Pancreas (tissue), 10 donors: ENCODE measurements at regions not wholly inside any gene's neighbourhood (a gene's known extent, or its start where the extent isn't known, plus 50 kb on each side); places are given as distances from the start of the nearest gene placed in this dataset.

Source experiments
- ATAC-seq, 4 donors: fragments of 200-7000 bp; cut with Tn5 transposase; one replicate each; pipeline versions ENCODE4 v1.8.0 to v1.9.1; 2020; ENCODE audit warnings: mild to moderate bottlenecking in 4 of 4, moderate library complexity in 4 of 4
- DNase-seq, 6 donors: peaks; one replicate each; pipeline ENCODE4 v3.0.0-alpha.2; 2020
- FAIRE-seq: peaks from 2 replicates; lab custom pipeline; 2012; peaks lifted over from hg19 to GRCh38; lab: Jason Lieb, UNC
- H3K27ac ChIP-seq, 4 donors: fragments of 200-600 bp; sonication (generic); 1 replicate in 3 of 4; 2 replicates in 1 of 4; pipeline versions ENCODE4 v1.5.0 to v1.8.0; 2020
- H3K27me3 ChIP-seq, 4 donors: fragments of 200-600 bp; one replicate each; pipeline ENCODE4 v1.8.0; 2021
- H3K36me3 ChIP-seq, 3 donors: fragments of 200-600 bp; sonication (generic) in 1 of 3; one replicate each; pipeline versions ENCODE4 v1.5.0 to v1.8.0; 2020 to 2021
- H3K4me1 ChIP-seq, 3 donors: fragments of 200-600 bp; one replicate each; pipeline ENCODE4 v1.8.0; 2021
- H3K4me3 ChIP-seq, 4 donors: fragments of 200-600 bp; sonication (generic) in 2 of 4; one replicate each; pipeline versions ENCODE4 v1.5.0 to v1.8.0; 2020 to 2021
- H3K9me3 ChIP-seq, 4 donors: fragments of 200-600 bp; one replicate each; pipeline ENCODE4 v1.8.0; 2021
- WGBS, 2 donors: extraction: QIAGEN DNeasy Blood & Tissue Kit; methylation state at CpG; one replicate each; pipeline ENCODE4 v1.1.7; 2013; 5-methylcytosine and 5-hydroxymethylcytosine counted together
- intact Hi-C, 3 donors: fragments of 100-400 bp; cut with DNase I; formaldehyde crosslinking; loops; one replicate each; pipeline versions ENCODE4 v1.11.1 to v1.14.2; 2022
- TF ChIP-seq, protein P1 (sequence below), 4 donors: fragments of 200-600 bp; sonication (generic) in 3 of 4; IDR thresholded peaks; one replicate each; pipeline versions ENCODE4 v1.5.0 to v1.8.0; 2021; ENCODE audit warnings: antibody characterized with exemption in 4 of 4
- donor health status: healthy with polysubstance abuse.
- donor health status: DM: no; HTN: no; CAD: no; lungs with moderate emphysema.
- donor health status: DM: no; HTN: no; CAD: no.
- donor health status: control.
- donor health status: control.
- donor health status: Bipolar disorder and iron deficiency.
- donor health status: DM: yes; HTN: yes; CAD: no.
- donor health status: DM: no; HTN: no; CAD: no.
- donor health status: DM: no; HTN: no; CAD: no.
- donor health status: DM: yes; HTN: yes; CAD: no.

DNA sequence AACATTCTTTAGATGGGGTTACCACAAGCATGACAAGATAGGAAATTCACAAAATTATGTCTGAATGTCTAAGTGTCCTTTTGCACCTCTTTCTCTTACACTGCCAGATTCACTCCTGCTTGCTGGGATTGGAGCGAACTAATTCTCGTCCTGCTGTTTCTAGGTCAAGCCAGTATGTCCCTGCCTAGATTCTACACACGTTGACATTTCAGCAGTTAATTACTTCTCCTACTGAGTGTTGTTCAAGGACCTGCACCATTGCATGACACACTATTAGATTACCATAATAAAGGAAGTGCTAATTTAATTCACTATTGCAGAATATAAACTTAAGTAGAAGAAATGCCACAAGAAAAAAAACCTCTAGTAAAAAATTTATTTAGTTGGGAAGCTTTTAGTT is 1911.7 kb downstream of the PCDH7 start:
- TF ChIP-seq, protein P1, sequence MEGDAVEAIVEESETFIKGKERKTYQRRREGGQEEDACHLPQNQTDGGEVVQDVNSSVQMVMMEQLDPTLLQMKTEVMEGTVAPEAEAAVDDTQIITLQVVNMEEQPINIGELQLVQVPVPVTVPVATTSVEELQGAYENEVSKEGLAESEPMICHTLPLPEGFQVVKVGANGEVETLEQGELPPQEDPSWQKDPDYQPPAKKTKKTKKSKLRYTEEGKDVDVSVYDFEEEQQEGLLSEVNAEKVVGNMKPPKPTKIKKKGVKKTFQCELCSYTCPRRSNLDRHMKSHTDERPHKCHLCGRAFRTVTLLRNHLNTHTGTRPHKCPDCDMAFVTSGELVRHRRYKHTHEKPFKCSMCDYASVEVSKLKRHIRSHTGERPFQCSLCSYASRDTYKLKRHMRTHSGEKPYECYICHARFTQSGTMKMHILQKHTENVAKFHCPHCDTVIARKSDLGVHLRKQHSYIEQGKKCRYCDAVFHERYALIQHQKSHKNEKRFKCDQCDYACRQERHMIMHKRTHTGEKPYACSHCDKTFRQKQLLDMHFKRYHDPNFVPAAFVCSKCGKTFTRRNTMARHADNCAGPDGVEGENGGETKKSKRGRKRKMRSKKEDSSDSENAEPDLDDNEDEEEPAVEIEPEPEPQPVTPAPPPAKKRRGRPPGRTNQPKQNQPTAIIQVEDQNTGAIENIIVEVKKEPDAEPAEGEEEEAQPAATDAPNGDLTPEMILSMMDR (IDR thresholded peaks at IDR 0.05) = no peak
- no peaks in the 10 kb centered on the region for H3K9me3 ChIP-seq
- H3K4me3 ChIP-seq = no peak overlapping the region
- no peaks in the 10 kb centered on the region for H3K27me3 ChIP-seq
- 63 to 64% methylated on average over 3 of the region's 3 CpGs for WGBS, 2 donors
- no peak overlapping the region for H3K27ac ChIP-seq
- intact Hi-C loops = no loop called here
- H3K4me1 ChIP-seq = no peaks in the 10 kb centered on the region
- FAIRE-seq (no peak), DNase-seq (no peak), ATAC-seq (no peak)
- no peaks in the 10 kb centered on the region for H3K36me3 ChIP-seq

DNA sequence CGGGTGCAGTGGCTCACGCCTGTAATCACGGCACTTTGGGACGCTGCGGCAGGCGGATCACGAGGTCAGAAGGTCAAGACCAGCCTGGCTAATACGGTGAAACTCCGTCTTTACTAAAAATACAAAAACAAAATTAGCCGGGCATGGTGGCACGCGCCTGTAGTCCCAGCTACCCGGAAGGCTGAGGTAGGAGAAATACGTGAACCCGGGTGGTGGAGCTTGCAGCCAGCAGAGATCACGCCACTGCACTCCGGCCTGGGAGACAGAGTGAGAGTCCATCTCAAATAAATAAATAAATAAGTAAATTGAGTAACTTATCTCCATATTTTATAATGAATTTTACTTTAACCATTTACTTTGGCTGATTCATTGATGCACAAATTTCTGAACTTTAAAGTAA is 1913.3 kb downstream of the PCDH7 start:
- H3K4me1 ChIP-seq = no peaks in the 10 kb centered on the region
- FAIRE-seq (no peak), DNase-seq (no peak), ATAC-seq (no peak)
- H3K4me3 ChIP-seq = no peak overlapping the region
- 73 to 89% methylated on average over 17 of the region's 17 CpGs for WGBS, 2 donors
- no peaks in the 10 kb centered on the region for H3K9me3 ChIP-seq
- H3K27me3 ChIP-seq = no peaks in the 10 kb centered on the region
- no peaks in the 10 kb centered on the region for H3K36me3 ChIP-seq
- intact Hi-C loops = no loop called here
- no peak overlapping the region for H3K27ac ChIP-seq
- TF ChIP-seq, protein P1 (IDR thresholded peaks at IDR 0.05) = no peak

DNA sequence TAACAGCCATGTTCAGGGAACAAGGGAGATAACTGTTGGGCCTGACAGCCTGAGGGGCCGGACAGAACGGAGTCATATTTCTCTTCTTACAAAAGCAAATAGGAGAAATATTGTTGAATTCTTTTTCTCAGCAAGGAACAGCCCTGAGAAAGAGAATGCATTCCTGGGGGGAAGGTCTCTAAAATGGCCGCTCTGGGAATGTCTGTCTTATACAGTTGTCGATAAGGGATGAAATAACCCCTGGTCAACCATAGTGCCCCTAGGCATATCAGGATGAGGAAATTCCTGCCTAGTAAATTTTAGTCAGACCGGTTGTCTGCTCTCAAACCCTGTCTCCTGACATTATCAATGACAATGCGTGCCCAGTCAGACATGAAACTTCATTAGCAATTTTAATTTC is 1925.5 kb downstream of the PCDH7 start:
- Histone ChIP-seq H3K36me3 (no peaks in the 10 kb centered on the region), H3K4me3 (no peak overlapping the region), H3K27me3 (no peaks in the 10 kb centered on the region), H3K9me3 (no peaks in the 10 kb centered on the region), H3K27ac (no peak overlapping the region), H3K4me1 (no peaks in the 10 kb centered on the region)
- WGBS, 2 donors = 81 to 86% methylated on average over 6 of the region's 6 CpGs
- no peak for FAIRE-seq
- intact Hi-C loops = no loop called here
- TF ChIP-seq, protein P1 (IDR thresholded peaks at IDR 0.05) = no peak
- ATAC-seq = no peak
- no peak for DNase-seq

DNA sequence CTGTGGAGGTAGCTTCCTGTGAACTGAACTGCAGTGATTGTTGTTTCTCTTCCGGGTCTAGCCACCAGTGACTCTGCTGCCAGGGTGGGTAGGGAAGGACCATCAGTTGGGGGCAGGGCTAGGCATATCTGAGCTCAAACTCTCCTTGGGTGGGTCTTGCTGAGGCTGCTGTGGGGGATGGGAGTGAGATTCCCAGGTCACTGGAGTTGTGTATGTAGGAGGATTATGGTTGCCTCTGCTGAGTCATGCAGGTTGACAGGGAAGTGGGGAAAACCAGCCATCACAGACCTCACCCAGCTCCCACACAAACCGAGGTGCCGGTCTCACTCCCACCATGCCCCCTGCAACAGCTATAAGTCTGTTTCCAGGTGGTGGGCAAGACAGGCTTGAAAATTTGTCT is 1937.8 kb downstream of the PCDH7 start:
- ATAC-seq (no peak), FAIRE-seq (no peak), DNase-seq (peak in 1 of 6 donors; percentile 9)
- Histone ChIP-seq H3K9me3 (no peaks in the 10 kb centered on the region), H3K4me3 (no peak overlapping the region), H3K27ac (no peak overlapping the region), H3K27me3 (no peaks in the 10 kb centered on the region), H3K4me1 (no peaks in the 10 kb centered on the region), H3K36me3 (no peaks in the 10 kb centered on the region)
- intact Hi-C loops = no loop called here
- TF ChIP-seq, protein P1 (IDR thresholded peaks at IDR 0.05) = no peak
- 76 to 85% methylated on average over 3 of the region's 3 CpGs for WGBS, 2 donors

DNA sequence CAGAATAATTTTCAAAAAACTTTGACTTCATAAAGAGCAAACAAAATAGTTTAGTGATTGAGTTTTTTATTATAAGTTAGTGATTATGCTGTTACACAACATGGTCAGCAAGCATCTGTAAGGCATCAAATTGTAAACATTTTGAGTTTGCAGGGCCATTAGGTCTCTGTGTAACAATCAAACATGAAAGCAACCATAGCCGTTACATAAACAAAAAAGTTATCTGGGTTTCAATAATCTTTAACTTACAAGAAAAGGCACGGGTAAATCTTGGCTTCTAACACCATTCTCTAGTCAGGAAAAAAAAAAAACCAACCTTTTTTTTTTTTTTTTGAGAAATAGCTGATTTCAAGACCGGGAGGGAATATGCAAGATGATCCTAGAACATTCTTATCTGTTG is 1941.1 kb downstream of the PCDH7 start:
- Histone ChIP-seq H3K4me3 (no peak overlapping the region), H3K36me3 (no peaks in the 10 kb centered on the region), H3K27me3 (peaks cover 0 to 4% (median 0%) of the 10 kb centered on the region in 4 donors), H3K9me3 (no peaks in the 10 kb centered on the region), H3K27ac (no peak overlapping the region), H3K4me1 (no peaks in the 10 kb centered on the region)
- WGBS, 2 donors = 8 to 9% methylated on average over 3 of the region's 3 CpGs
- no peak for DNase-seq
- peak in 2 of 4 donors; percentile 11 to 58 for ATAC-seq
- TF ChIP-seq, protein P1 (IDR thresholded peaks at IDR 0.05) = no peak
- no peak for FAIRE-seq
- intact Hi-C loops = no loop called here
